Activated CD8-positive, alpha-beta T cell treated with anti-CD3 and anti-CD28 coated beads for 36 hours (primary cell): ENCODE measurements at regions not wholly inside any gene's neighbourhood (a gene's known extent, or its start where the extent isn't known, plus 50 kb on each side); places are given as distances from the start of the nearest gene placed in this dataset.

Source experiments
- ATAC-seq: fragments of 200-7000 bp; cut with Tn5 transposase; one replicate; pipeline ENCODE4 v1.10.0; 2021; ENCODE audit warnings: mild to moderate bottlenecking, moderate library complexity
- CTCF ChIA-PET: fragments of 350-600 bp; sonication (Branson Sonifier 250); formaldehyde crosslinking; loops from one replicate; lab custom pipeline; 2021; ENCODE audit warnings: antibody characterized with exemption; lab: Charles Lee
- POLR2A ChIA-PET: fragments of 350-600 bp; sonication (Branson Sonifier 250); formaldehyde crosslinking; loops from one replicate; lab custom pipeline; 2021; ENCODE audit warnings: antibody characterized with exemption; lab: Charles Lee
- DNase-seq: peaks from one replicate; pipeline ENCODE4 v3.0.0-alpha.2; 2020
- H3K27ac Mint-ChIP-seq: one replicate; pipeline ENCODE4 v1.8.0; 2021; ENCODE audit warnings: mild to moderate bottlenecking, mixed read lengths
- H3K27me3 Mint-ChIP-seq: one replicate; pipeline ENCODE4 v1.8.0; 2021; ENCODE audit warnings: mixed read lengths
- H3K36me3 Mint-ChIP-seq: one replicate; pipeline ENCODE4 v1.8.0; 2021; ENCODE audit warnings: low read depth, mixed read lengths
- H3K4me1 Mint-ChIP-seq: one replicate; pipeline ENCODE4 v1.8.0; 2021; ENCODE audit warnings: low read depth, mixed read lengths
- H3K4me3 Mint-ChIP-seq: one replicate; pipeline ENCODE4 v1.8.0; 2021; ENCODE audit warnings: mild to moderate bottlenecking, moderate library complexity, mixed read lengths
- H3K9me3 Mint-ChIP-seq: one replicate; pipeline ENCODE4 v1.8.0; 2021; ENCODE audit warnings: mixed read lengths
- CTCF ChIP-seq: fragments of 200-600 bp; IDR thresholded peaks from one replicate; pipeline ENCODE4 v1.8.0; 2022; ENCODE audit warnings: antibody characterized with exemption, mild to moderate bottlenecking
- intact Hi-C: fragments of 100-400 bp; cut with micrococcal nuclease; formaldehyde crosslinking; loops from one replicate; pipeline ENCODE4 v1.10.0; 2022

- Mint-ChIP-seq H3K27me3 (no peaks in the 10 kb centered on the region), H3K4me3 (no peak overlapping the region), H3K27ac (no peak overlapping the region), H3K4me1 (no peaks in the 10 kb centered on the region), H3K9me3 (peaks cover 6% of the 10 kb centered on the region), H3K36me3 (no peaks in the 10 kb centered on the region)
- DNase-seq (no peak), ATAC-seq (no peak)
- TF ChIP-seq CTCF, result no peak
- POLR2A ChIA-PET, result no interaction called here
- intact Hi-C loops, result no loop called here
- CTCF ChIA-PET, result no interaction called here
These were observed 348.2 kb upstream of the CCNG1 start for GRCh38 chr5:163089230-163089629.

GRCh38 chr5:163089926-163090325, 347.5 kb upstream of the CCNG1 start:
- H3K9me3 Mint-ChIP-seq, result peaks cover 2% of the 10 kb centered on the region
- ChIA-PET POLR2A (no interaction called here), CTCF (no interaction called here)
- DNase-seq, result no peak
- H3K27me3 Mint-ChIP-seq, result no peaks in the 10 kb centered on the region
- H3K36me3 Mint-ChIP-seq, result no peaks in the 10 kb centered on the region
- no peak overlapping the region for H3K27ac Mint-ChIP-seq
- no peak overlapping the region for H3K4me3 Mint-ChIP-seq
- intact Hi-C loops, result no loop called here
- no peak for ATAC-seq
- no peaks in the 10 kb centered on the region for H3K4me1 Mint-ChIP-seq
- no peak for TF ChIP-seq CTCF

DNA sequence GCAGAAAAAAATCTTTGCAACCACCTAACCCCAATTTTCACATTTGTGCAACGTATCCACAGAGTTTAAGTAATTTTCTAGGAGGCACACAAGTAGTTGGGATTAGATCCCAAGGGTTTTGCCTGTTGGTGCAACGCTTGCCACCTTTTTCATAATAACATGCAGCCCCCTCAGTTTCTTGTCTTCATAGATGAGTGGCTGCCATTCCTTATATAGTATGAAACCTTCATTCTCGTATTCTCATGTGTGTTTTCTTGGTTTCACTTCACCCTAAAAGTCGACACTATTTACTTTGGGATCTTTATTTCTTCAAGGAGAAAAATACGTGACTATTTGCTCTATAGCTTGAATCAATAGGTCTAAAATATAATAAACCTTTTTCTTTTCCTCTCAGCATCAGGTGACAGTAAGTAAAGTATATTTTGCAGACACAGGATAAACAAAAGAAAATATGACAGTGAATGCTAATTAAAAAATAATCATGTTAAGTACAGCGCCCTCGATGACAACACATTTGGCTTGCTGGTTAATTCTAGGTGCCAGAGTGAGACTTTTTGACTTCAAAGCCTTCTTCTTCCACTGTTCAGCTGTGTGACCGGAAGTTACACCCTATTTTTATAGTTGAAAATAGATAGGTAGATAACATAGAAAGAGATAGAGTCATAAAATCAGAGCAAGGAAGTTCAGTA, 342.8 kb upstream of the CCNG1 start:
- Mint-ChIP-seq H3K4me3 (no peak overlapping the region), H3K27ac (no peak overlapping the region), H3K27me3 (no peaks in the 10 kb centered on the region), H3K9me3 (no peaks in the 10 kb centered on the region), H3K36me3 (no peaks in the 10 kb centered on the region), H3K4me1 (no peaks in the 10 kb centered on the region)
- ChIA-PET CTCF (no interaction called here), POLR2A (no interaction called here)
- TF ChIP-seq CTCF, result no peak
- no peak for ATAC-seq
- intact Hi-C loops, result no loop called here
- no peak for DNase-seq

DNA sequence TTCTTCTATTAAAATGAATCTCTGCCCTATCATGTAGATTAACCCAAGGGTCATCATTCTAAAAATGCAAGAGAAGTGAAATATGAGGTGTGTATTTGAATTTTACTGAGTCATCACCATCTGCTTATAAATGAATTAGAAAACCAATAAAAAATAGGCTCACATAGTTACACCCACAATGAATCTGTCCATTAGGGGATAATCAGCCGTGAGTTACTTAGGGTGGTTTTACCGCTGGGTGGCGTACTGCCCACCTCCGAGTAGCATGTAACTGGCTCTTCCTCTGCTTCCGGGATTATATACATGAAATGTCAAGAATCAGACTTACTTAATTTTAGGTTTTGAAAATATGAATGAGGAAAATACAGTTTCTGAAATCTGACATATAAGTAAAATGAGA, 332.9 kb upstream of the CCNG1 start:
- H3K36me3 Mint-ChIP-seq, result no peaks in the 10 kb centered on the region
- H3K4me1 Mint-ChIP-seq, result no peaks in the 10 kb centered on the region
- ATAC-seq (no peak), DNase-seq (peak; percentile 7)
- no peak overlapping the region for H3K4me3 Mint-ChIP-seq
- no peaks in the 10 kb centered on the region for H3K27me3 Mint-ChIP-seq
- peaks cover 10% of the 10 kb centered on the region for H3K9me3 Mint-ChIP-seq
- intact Hi-C loops, result no loop called here
- TF ChIP-seq CTCF, result no peak
- no peak overlapping the region for H3K27ac Mint-ChIP-seq
- ChIA-PET POLR2A (no interaction called here), CTCF (no interaction called here)

DNA sequence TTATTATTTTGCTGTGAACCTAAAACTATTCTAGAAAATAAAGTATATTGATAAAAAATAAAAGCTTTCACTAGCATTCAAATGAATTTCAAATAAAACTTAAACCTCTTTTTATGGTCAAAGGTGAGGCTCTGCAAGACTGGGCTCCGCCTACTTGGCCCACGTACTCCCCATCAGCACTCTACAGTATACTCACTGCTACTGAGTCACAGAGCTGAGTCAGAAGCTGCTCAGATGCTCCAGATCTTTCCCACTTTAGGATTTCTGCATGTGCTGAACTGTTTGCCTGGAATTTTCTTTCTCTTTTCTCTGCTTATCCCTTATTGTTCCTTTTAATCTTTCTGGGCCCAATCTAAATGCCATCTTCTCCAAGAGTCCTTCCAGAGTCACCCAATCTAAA, 331.9 kb upstream of the CCNG1 start:
- intact Hi-C loops, result no loop called here
- ATAC-seq, result no peak
- POLR2A ChIA-PET, result no interaction called here
- H3K36me3 Mint-ChIP-seq, result no peaks in the 10 kb centered on the region
- TF ChIP-seq CTCF, result no peak
- no peak overlapping the region for H3K27ac Mint-ChIP-seq
- peaks cover 11% of the 10 kb centered on the region for H3K9me3 Mint-ChIP-seq
- no peak overlapping the region for H3K4me3 Mint-ChIP-seq
- no peaks in the 10 kb centered on the region for H3K4me1 Mint-ChIP-seq
- no peaks in the 10 kb centered on the region for H3K27me3 Mint-ChIP-seq
- CTCF ChIA-PET, result no interaction called here
- DNase-seq, result no peak
